GM12891 (cell line): ENCODE measurements at regions not wholly inside any gene's neighbourhood (a gene's known extent, or its start where the extent isn't known, plus 50 kb on each side); places are given as distances from the start of the nearest gene placed in this dataset.
"Not testable (repeated sequence)": the region's sequence is repeated elsewhere in the genome, so short reads cannot be mapped to it uniquely, and the experiment has no call there.

Experiments used
- DNase-seq: peaks from one replicate; pipeline ENCODE4 v3.0.0; 2011; ENCODE audit warnings: low spot score; ENCODE audit not compliant: insufficient read length
- FAIRE-seq: peaks from 2 replicates; lab custom pipeline; 2011; peaks lifted over from hg19 to GRCh38; lab: Jason Lieb, UNC
- PAX5 ChIP-seq: IDR thresholded peaks from 2 replicates; pipeline ENCODE4 v1.6.1; 2011; ENCODE audit warnings: low read length, moderate library complexity, mild to moderate bottlenecking; ENCODE audit not compliant: insufficient read depth, severe bottlenecking
- POLR2A ChIP-seq: IDR thresholded peaks from 2 replicates; pipeline ENCODE4 v1.6.1; 2011; ENCODE audit warnings: low read depth, low read length, control low read depth
- POLR2AphosphoS5 ChIP-seq: IDR thresholded peaks from 2 replicates; pipeline ENCODE4 v1.6.1; 2011; ENCODE audit warnings: low read depth, low read length, control low read depth
- POU2F2 ChIP-seq: IDR thresholded peaks from 2 replicates; pipeline ENCODE4 v1.6.1; 2011; ENCODE audit warnings: low read depth, mild to moderate bottlenecking, control low read depth, low read length, moderate library complexity
- SPI1 ChIP-seq: IDR thresholded peaks from 2 replicates; pipeline ENCODE4 v1.6.1; 2011; ENCODE audit warnings: low read depth, low read length, control low read depth
- TAF1 ChIP-seq: IDR thresholded peaks from 2 replicates; pipeline ENCODE4 v1.6.1; 2011; ENCODE audit warnings: low read depth, low read length, control low read depth

DNA sequence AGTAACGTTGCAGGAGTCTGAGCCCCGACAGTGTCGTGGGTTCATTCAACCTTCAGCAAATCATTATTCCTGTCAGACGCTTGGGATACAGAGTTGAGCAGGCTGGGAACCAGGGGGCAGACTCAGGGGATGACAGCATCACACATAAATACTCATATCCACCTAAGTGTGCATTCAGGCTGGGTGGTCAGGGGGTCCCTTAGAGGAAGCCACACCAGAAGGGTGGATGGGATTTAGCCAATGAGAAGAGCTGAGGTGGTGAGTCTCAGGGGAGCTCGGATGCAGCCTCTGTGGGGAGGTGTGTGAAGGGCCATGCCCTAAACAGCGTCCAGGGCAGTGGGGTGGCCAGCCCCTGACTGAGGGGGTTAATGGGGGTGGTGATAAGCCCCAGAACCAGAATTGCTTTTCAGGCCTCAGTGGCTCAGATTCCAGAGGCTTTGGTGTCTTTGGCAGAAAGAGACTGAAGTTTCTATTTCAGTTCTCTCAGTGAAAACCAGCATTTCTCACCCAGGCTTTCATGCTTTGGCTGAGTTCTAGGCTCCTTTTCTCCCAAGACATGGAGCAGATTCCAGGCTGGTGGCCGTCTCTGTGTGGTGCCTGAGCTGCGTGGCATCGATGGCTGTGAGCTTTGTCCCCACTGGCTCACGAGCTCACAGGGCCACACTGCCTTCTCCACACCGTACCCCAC, 83.9 kb upstream of the CLDN5 start:
- DNase-seq (no peak), FAIRE-seq (no peak)
- TF ChIP-seq POLR2AphosphoS5, result no peak
- no peak for TF ChIP-seq POU2F2
- no peak for TF ChIP-seq SPI1
- no peak for TF ChIP-seq PAX5
- no peak for TF ChIP-seq POLR2A
- TF ChIP-seq TAF1, result no peak

DNA sequence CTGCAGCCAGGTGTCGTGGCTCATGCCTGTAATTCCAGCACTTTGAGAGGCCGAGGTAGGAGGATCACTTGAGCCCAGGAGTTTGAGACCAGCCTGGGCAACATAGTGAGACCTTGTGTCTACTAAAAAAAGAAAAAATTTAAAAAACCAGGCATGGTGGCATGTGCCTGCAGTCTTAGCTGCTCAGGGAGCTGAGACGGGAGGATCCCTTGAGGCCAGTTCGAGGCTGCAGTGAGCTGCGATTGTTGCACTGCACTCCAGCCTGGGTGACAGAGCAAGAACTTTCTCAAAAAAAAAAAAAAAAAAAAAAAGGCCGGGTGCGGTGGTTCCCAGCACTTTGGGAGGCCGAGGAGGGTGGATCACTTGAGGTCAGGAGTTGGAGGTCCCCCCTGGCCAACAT, 85.5 kb upstream of the CLDN5 start:
- not testable (repeated sequence) for DNase-seq, FAIRE-seq

DNA sequence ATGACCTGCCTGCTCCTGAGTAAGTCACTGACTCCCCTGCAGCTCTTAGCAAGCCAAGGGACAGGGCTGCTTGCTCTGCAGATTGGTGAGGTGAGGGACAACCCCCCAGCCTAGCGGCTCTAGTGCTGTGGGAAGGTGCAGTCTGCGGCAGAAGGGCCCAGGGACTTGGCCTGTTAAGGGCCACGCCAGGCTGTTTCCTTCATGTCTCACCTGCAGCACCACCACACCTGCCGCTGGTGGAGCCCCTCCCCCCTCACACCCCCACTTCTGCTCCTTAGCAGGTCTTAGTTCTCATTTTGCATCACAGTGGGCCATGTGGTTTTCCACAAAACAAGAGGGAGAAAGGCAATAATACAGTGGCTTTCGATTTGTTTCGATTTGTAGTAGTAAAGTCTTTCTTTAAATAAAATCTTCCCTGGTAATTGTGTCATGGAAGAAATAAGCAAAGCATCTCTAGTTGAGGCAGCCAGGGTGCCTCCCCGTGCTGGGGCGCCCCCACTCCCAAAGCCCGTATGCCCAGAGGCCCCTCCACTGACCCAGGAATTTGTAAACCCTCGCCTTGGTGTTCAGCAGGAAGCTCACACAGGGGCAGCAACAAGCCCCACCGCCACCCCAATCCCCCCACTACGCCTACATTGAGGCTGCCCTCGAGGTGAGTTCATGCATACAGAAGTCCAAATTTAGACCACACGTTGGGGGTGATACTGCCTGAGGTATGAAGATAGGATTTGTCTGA, 86.5 kb upstream of the CLDN5 start:
- FAIRE-seq, result peak; percentile 93

DNA sequence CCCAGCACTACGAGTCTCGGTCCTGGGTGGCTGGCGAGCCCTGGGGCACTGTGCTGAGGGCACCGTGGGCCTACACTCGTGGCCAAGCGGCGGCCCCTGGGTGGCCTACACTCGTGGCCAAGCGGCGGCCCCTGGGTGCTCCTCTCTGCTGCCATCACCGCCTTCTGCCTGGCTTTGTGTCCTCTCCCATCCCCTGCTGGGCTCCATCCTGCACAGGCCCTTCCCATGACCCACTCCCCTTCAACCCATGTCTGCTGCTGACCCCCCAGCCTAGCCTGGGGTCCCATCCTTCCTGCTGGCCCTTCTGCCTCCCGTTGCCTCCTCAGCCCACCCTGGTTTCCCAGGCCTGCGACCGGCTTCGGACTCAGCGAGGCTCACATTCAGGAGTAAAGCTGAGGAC, 87.4 kb upstream of the CLDN5 start:
- no peak for TF ChIP-seq POU2F2
- TF ChIP-seq TAF1, result no peak
- no peak for TF ChIP-seq POLR2AphosphoS5
- no peak for TF ChIP-seq POLR2A
- TF ChIP-seq SPI1, result no peak
- no peak for TF ChIP-seq PAX5
- FAIRE-seq, result no peak
- no peak for DNase-seq

More for the DNA sequence above, 86.5 kb upstream of the CLDN5 start:
- TF ChIP-seq POU2F2 (no peak), SPI1 (no peak), POLR2AphosphoS5 (no peak), POLR2A (no peak), TAF1 (no peak), PAX5 (no peak)
- peak; percentile 51 for DNase-seq

DNA sequence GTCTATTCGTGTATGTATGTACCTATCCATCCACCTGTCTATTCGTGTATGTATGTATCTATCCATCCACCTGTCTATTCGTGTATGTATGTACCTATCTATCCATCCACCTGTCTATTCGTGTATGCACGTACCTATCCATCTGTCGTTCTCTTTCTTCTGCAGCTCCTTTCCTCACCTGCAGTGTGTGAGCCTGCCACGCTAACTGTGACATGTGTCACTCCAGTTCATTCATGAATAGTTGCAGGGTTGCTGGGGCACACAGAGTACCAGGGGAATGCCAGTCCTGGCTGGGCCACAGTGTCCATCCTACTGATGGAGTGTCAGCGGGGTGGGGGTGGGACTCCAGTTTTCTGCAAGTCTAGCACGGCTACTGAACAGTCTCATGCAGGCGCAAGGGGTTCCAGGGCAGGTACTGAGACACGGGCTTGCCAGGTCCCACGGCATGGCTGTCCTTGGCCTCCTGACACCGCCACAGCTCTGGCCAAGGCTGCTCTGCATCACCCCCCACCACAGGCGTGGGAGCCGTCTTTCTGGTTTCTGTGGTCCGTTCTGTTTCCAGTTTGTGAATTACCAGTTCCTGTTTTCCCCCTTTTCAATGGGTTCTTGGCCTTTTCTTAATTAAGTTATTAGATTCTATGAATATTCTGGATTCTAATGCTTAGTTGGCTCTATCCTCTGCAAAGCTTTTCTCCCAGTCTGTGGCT, 88.8 kb upstream of the CLDN5 start:
- DNase-seq, result no peak
- peak; percentile 91 for TF ChIP-seq SPI1
- TF ChIP-seq POU2F2, result no peak
- TF ChIP-seq POLR2AphosphoS5, result no peak
- TF ChIP-seq PAX5, result no peak
- TF ChIP-seq POLR2A, result no peak
- no peak for FAIRE-seq

DNA sequence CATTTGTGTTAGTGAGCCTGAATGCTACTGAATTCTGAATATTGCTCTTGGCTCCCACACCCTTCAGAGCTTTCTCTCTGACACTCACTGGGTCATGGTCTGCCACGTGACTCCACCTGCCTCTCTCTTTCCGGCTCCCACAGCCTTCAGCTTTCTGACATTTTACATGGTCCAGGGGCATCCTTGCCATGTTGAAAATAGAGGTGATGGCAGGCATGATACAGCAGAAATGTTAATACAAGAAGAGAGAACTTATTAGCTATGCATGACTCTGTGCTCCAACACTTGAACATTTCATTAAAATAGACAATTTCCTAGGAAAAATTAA, 90.3 kb upstream of the CLDN5 start:
- TF ChIP-seq POLR2A (no peak), SPI1 (no peak), POLR2AphosphoS5 (no peak)
- peak; percentile 45 for FAIRE-seq
- no peak for DNase-seq

DNA sequence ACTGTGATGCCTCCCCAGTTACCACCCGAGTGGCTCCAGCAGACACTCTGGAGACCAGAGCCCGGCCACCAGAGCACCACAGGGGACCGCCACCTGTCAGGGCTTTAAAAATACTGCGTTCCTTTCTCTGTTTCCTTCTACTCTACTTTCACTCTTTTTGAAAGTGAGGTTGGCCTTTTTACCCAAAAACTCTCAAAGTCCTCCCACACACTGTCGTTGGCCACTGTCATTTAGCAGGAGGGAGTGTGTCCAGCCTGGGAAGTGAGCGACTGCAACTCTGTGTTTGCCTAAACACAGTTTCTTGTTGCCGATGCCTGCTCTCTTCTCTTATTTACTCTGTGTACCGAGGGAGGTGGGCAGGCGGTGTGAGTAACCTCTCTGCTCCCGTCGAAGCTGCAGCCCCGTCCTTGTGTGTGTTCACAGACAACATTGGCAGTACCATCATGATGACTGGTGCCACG, 90.8 kb upstream of the CLDN5 start:
- TF ChIP-seq PAX5 (no peak), SPI1 (no peak), POLR2A (no peak), POLR2AphosphoS5 (no peak), TAF1 (no peak), POU2F2 (no peak)
- peak; percentile 76 for FAIRE-seq
- DNase-seq, result no peak

DNA sequence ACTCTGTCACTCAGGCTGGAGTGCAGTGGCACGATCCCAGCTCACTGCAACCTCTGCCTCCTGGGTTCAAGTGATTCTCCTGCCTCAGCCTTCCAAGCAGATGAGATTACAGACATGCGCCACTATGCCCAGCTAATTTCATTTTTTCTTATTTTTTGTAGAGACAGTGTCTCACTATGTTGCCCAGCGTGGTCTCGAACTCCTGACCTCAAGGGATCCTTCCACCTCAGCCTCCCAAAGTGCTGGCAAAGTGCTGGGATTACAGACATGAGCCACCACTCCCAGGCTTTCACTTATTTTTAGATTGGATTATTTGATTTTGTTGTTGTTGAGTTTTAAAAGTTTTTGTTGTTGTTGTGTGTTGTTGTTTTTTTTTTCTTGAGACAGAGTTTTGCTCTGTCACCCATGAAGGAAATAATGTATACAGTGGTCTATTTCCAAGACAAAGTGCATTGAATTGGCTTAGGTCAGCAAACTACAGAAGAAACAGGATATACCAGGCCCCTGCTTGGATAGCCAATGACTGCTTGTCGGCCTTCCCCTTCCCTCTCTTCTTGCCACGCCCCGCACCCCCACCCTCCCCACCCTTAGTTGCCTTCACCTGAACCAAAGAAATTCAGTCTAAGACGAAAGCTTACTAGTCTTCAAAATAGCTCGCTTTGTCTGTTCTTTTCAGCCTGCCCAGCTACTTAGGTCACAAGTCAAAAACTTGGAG, 91.8 kb upstream of the CLDN5 start:
- TF ChIP-seq POLR2A (no peak), POU2F2 (no peak), POLR2AphosphoS5 (no peak), SPI1 (no peak), TAF1 (no peak), PAX5 (no peak)
- DNase-seq, result no peak
- FAIRE-seq, result no peak

DNA sequence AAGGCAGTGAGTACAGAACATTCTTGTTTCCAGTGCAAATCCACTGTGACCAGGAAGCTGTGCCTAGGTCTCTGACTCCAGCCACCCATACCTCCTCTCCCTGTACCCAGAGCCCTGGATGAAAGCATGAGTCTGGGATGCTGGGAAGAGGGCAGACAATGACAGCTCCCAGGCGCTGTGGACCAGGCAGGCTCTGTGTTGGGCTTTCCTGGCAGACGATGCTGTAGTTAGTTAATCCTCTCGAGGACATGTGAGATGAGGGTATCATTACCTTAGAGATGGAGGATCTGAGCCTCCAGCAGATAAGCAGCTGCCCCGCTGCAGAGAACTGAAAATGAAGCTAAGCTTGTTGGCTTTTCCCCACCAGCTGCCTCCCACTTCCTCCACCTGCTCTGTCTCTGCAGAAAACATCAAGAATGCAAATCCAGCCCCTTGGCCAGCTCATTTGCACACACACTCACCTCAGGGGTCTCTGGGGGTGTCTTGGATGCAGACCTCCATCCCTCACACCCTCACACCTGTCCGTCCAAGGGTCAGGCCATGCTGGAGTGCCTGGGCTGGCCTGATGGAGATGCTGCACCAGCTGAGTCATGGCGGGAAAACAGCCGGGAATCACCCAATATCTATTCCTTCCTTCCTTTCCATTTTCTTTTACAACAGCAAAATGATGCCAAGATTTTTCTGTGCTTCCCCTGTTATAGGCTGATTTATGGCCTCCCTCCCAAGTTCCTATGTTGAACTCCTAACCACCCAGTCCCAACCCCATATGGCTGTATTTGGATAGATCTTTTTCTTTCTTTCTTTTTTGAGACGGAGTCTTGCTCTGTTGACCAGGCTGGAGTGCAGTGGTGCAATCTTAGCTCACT, 94.9 kb upstream of the SEPTIN5 start:
- FAIRE-seq (peak; percentile 87), DNase-seq (peak; percentile 48)
- no peak for TF ChIP-seq PAX5
- peak; percentile 70; the same call in 1 of the 2 replicates for TF ChIP-seq POU2F2
- peak; percentile 88 for TF ChIP-seq SPI1
